IMR-90 (cell line): ENCODE measurements at regions not wholly inside any gene's neighbourhood (a gene's known extent, or its start where the extent isn't known, plus 50 kb on each side); places are given as distances from the start of the nearest gene placed in this dataset.

Experiments
- ATAC-seq: fragments of 200-7000 bp; cut with Tn5 transposase; 2 replicates; pipeline ENCODE4 v1.9.1; 2020; ENCODE audit warnings: low read depth, mild to moderate bottlenecking, moderate library complexity
- BruUV-seq: library from RNA; stranded (reverse); fragments of 400-500 nt; replicated peaks from 2 replicates; lab custom pipeline; 2021; lab: Mats Ljungman, UMichigan
- CTCF ChIA-PET: fragments of 300-600 bp; formaldehyde crosslinking; extraction: SDS; loops from one replicate; lab custom pipeline; 2021; ENCODE audit warnings: antibody characterized with exemption; lab: Yijun Ruan, JAX
- POLR2A ChIA-PET: fragments of 300-600 bp; sonication (Branson Sonifier 250); formaldehyde crosslinking; loops from one replicate; lab custom pipeline; 2022; ENCODE audit warnings: antibody characterized with exemption; ENCODE audit not compliant: unreplicated experiment; lab: Charles Lee
- DNase-seq: peaks from one replicate; pipeline ENCODE4 v3.0.0; 2013
- H2AFZ ChIP-seq: replicated peaks from 2 replicates; pipeline ENCODE3; 2013; ENCODE audit warnings: low read length, mild to moderate bottlenecking; ENCODE audit not compliant: poor library complexity
- H2AK5ac ChIP-seq: 2 replicates; pipeline ENCODE4 v1.6.1; 2013; ENCODE audit warnings: low read depth, low read length, inconsistent platforms
- H2AK9ac ChIP-seq: replicated peaks from 2 replicates; pipeline ENCODE3; 2013; ENCODE audit warnings: mild to moderate bottlenecking, low read depth, low read length, moderate library complexity; ENCODE audit not compliant: poor library complexity
- H2BK120ac ChIP-seq: 2 replicates; pipeline ENCODE4 v1.6.1; 2013; ENCODE audit warnings: low read depth, low read length, inconsistent platforms
- H2BK15ac ChIP-seq: 3 replicates; pipeline ENCODE4 v1.6.1; 2013; ENCODE audit warnings: low read depth, low read length, inconsistent platforms
- H2BK20ac ChIP-seq: 2 replicates; pipeline ENCODE4 v1.6.1; 2013; ENCODE audit warnings: low read depth, mild to moderate bottlenecking, inconsistent platforms, low read length, moderate library complexity
- H2BK5ac ChIP-seq: 2 replicates; pipeline ENCODE4 v1.6.1; 2013; ENCODE audit warnings: mild to moderate bottlenecking, low read depth, low read length, inconsistent platforms; ENCODE audit not compliant: poor library complexity, severe bottlenecking
- H3K14ac ChIP-seq: replicated peaks from 2 replicates; pipeline ENCODE4 v1.6.1; 2013; ENCODE audit warnings: low read depth, low read length, inconsistent platforms
- H3K18ac ChIP-seq: 2 replicates; pipeline ENCODE4 v1.6.1; 2013; ENCODE audit warnings: low read depth, low read length, control low read depth
- H3K23ac ChIP-seq: 2 replicates; pipeline ENCODE4 v1.6.1; 2013; ENCODE audit warnings: low read depth, low read length, inconsistent platforms
- H3K27ac ChIP-seq: 2 replicates; pipeline ENCODE4 v1.5.1; 2013; ENCODE audit warnings: mild to moderate bottlenecking, control low read depth, low read length; ENCODE audit not compliant: insufficient read depth
- H3K27me3 ChIP-seq: 2 replicates; pipeline ENCODE4 v1.6.1; 2013; ENCODE audit warnings: low read length; ENCODE audit not compliant: control insufficient read depth, insufficient read depth
- H3K36me3 ChIP-seq: 2 replicates; pipeline ENCODE4 v1.6.1; 2013; ENCODE audit warnings: low read length, mixed read lengths; ENCODE audit not compliant: control insufficient read depth, insufficient read depth
- H3K4ac ChIP-seq: 2 replicates; pipeline ENCODE4 v1.6.1; 2013; ENCODE audit warnings: low read depth, low read length, inconsistent platforms
- H3K4me1 ChIP-seq: 2 replicates; pipeline ENCODE4 v1.6.1; 2013; ENCODE audit warnings: low read length, mixed read lengths; ENCODE audit not compliant: control insufficient read depth, insufficient read depth
- H3K4me2 ChIP-seq: 2 replicates; pipeline ENCODE4 v1.6.1; 2013; ENCODE audit warnings: low read depth, mild to moderate bottlenecking, control low read depth, low read length, moderate library complexity
- H3K4me3 ChIP-seq: 2 replicates; pipeline ENCODE4 v1.5.1; 2013; ENCODE audit warnings: low read depth, mild to moderate bottlenecking, control low read depth, low read length, moderate library complexity; ENCODE audit not compliant: insufficient read depth
- H3K56ac ChIP-seq: 2 replicates; pipeline ENCODE4 v1.6.1; 2013; ENCODE audit warnings: low read length, inconsistent platforms; ENCODE audit not compliant: insufficient read depth; ENCODE audit errors: extremely low read depth
- H3K79me1 ChIP-seq, 2 experiments: 2 replicates each; pipeline ENCODE4 v1.6.1; 2013; ENCODE audit warnings: low read length in 2 of 2, inconsistent platforms in 1 of 2, low read depth in 1 of 2
- H3K9ac ChIP-seq: 2 replicates; pipeline ENCODE4 v1.6.1; 2013; ENCODE audit warnings: low read depth, low read length, control low read depth
- H3K9me1 ChIP-seq: 2 replicates; pipeline ENCODE4 v1.6.1; 2013; ENCODE audit warnings: low read length, inconsistent platforms; ENCODE audit not compliant: insufficient read depth
- H3K9me3 ChIP-seq: 2 replicates; pipeline ENCODE4 v1.6.1; 2013; ENCODE audit warnings: low read length; ENCODE audit not compliant: control insufficient read depth, insufficient read depth
- H4K20me1 ChIP-seq: 2 replicates; pipeline ENCODE4 v1.6.1; 2013; ENCODE audit warnings: low read length, inconsistent platforms; ENCODE audit not compliant: insufficient read depth
- H4K5ac ChIP-seq: 2 replicates; pipeline ENCODE4 v1.6.1; 2013; ENCODE audit warnings: mild to moderate bottlenecking, low read depth, low read length, control low read depth
- H4K8ac ChIP-seq, 2 experiments: 2 replicates each; pipeline ENCODE4 v1.6.1; 2013; ENCODE audit warnings: low read depth in 2 of 2, low read length in 2 of 2, control low read depth in 1 of 2, inconsistent platforms in 1 of 2
- H4K91ac ChIP-seq: 2 replicates; pipeline ENCODE4 v1.6.1; 2013; ENCODE audit warnings: low read depth, low read length, inconsistent platforms; ENCODE audit not compliant: insufficient read depth
- BHLHE40 ChIP-seq: fragments of 150-350 bp; IDR thresholded peaks from 2 replicates; pipeline ENCODE4 v1.6.1; 2016; ENCODE audit warnings: mild to moderate bottlenecking, low read depth, low read length
- CTCF ChIP-seq: conservative IDR thresholded peaks from 2 replicates; pipeline ENCODE4 v1.5.1; 2012; ENCODE audit warnings: mild to moderate bottlenecking, low read depth, low read length, improper control_type of control experiment
- FOS ChIP-seq: fragments of 150-350 bp; IDR thresholded peaks from 2 replicates; pipeline ENCODE4 v1.6.1; 2016; ENCODE audit warnings: low read depth, low read length
- MAFK ChIP-seq: IDR thresholded peaks from 2 replicates; pipeline ENCODE4 v1.6.1; 2012; ENCODE audit warnings: low read depth, low read length, improper control_type of control experiment
- NFE2L2 ChIP-seq: fragments of 150-350 bp; IDR thresholded peaks from 2 replicates; pipeline ENCODE4 v1.6.1; 2016; ENCODE audit warnings: low read depth, mild to moderate bottlenecking, low read length
- POLR2A ChIP-seq: IDR thresholded peaks from 2 replicates; pipeline ENCODE4 v1.6.1; 2012; ENCODE audit warnings: mild to moderate bottlenecking, low read depth, low read length
- RAD21 ChIP-seq: IDR thresholded peaks from 2 replicates; pipeline ENCODE4 v1.6.1; 2012; ENCODE audit warnings: low read length, improper control_type of control experiment
- RCOR1 ChIP-seq: IDR thresholded peaks from 2 replicates; pipeline ENCODE4 v1.6.1; 2012; ENCODE audit warnings: mild to moderate bottlenecking, low read length, improper control_type of control experiment; ENCODE audit not compliant: insufficient replicate concordance
- SMC3 ChIP-seq: fragments of 150-350 bp; IDR thresholded peaks from 2 replicates; pipeline ENCODE4 v1.6.1; 2016; ENCODE audit warnings: low read depth, mild to moderate bottlenecking, antibody characterized with exemption, low read length, moderate library complexity
- WGBS, 2 experiments: methylation state at CpG; one replicate each; pipeline versions ENCODE4 v1.1.5 to v1.1.7; 2013; ENCODE audit warnings: missing lambda C conversion rate in 2 of 2; ENCODE audit not compliant: insufficient read length in 1 of 2; ENCODE audit errors: extremely low coverage in 2 of 2; 5-methylcytosine and 5-hydroxymethylcytosine counted together
- dilution Hi-C: fragments of 300-500 bp; cut with HindIII; formaldehyde crosslinking; loops from one replicate; pipeline ENCODE4 v1.14.3; 2018; ENCODE audit warnings: low sequenced_read_pairs; ENCODE audit not compliant: unreplicated experiment
- in situ Hi-C: fragments of 300-500 bp; cut with MboI; formaldehyde crosslinking; loops from 3 replicates; pipeline ENCODE4 v1.14.3; 2019; ENCODE audit warnings: low sequenced_read_pairs, inconsistent platforms, mixed read lengths
- intact Hi-C: fragments of 100-400 bp; cut with micrococcal nuclease; formaldehyde crosslinking; loops from 2 replicates; pipeline ENCODE4 v1.10.0; 2022

GRCh38 chrX:86887341-86887740, 630.3 kb upstream of the KLHL4 start:
- H3K36me3 ChIP-seq = no peaks in the 10 kb centered on the region
- H3K9me1 ChIP-seq = no peaks in the 10 kb centered on the region
- H3K79me1 ChIP-seq = no peaks in the 10 kb centered on the region
- in situ Hi-C loops (no loop called here), dilution Hi-C loops (no loop called here), intact Hi-C loops (no loop called here)
- H3K4me3 ChIP-seq = no peak overlapping the region
- DNase-seq = no peak
- H3K18ac ChIP-seq = no peak overlapping the region
- H2AFZ ChIP-seq = no peak overlapping the region
- no peak overlapping the region for H3K4ac ChIP-seq
- TF ChIP-seq MAFK (no peak), RCOR1 (no peak), POLR2A (no peak), RAD21 (no peak), FOS (no peak), NFE2L2 (no peak), BHLHE40 (no peak), CTCF (no peak), SMC3 (no peak)
- no peaks in the 10 kb centered on the region for H4K20me1 ChIP-seq
- H2AK5ac ChIP-seq = no peak overlapping the region
- no TSS peak for BruUV-seq
- no peak overlapping the region for H4K91ac ChIP-seq
- H3K27ac ChIP-seq = no peak overlapping the region
- H3K9ac ChIP-seq = no peak overlapping the region
- POLR2A ChIA-PET = no interaction called here
- H3K14ac ChIP-seq = no peak overlapping the region
- no peak overlapping the region for H3K4me2 ChIP-seq
- CTCF ChIA-PET = no interaction called here
- no peak overlapping the region for H4K8ac ChIP-seq
- no peak overlapping the region for H2BK15ac ChIP-seq
- no CpG with 5 or more reads among the region's 1 CpG for WGBS, 2 experiments
- H3K56ac ChIP-seq = no peak overlapping the region
- ATAC-seq = no peak
- H3K27me3 ChIP-seq = no peaks in the 10 kb centered on the region
- no peak overlapping the region for H4K5ac ChIP-seq
- no peaks in the 10 kb centered on the region for H3K9me3 ChIP-seq
- H2BK20ac ChIP-seq = no peak overlapping the region
- no peaks in the 10 kb centered on the region for H3K4me1 ChIP-seq
- H2AK9ac ChIP-seq = no peak overlapping the region
- H2BK120ac ChIP-seq = no peak overlapping the region
- H3K23ac ChIP-seq = no peak overlapping the region
- no peak overlapping the region for H2BK5ac ChIP-seq
